Renal pelvis (tissue), 1 donor: ENCODE measurements at regions not wholly inside any gene's neighbourhood (a gene's known extent, or its start where the extent isn't known, plus 50 kb on each side); places are given as distances from the start of the nearest gene placed in this dataset.

Experiments
- DNase-seq: peaks from one replicate; pipeline ENCODE4 v3.0.0-alpha.2; 2013

GRCh38 chr14:80146941-80147340 is 64.4 kb downstream of the DIO2 start:
- DNase-seq, result no peak

- DNase-seq, result no peak
Measured at GRCh38 chr14:80136358-80136757, 74.9 kb downstream of the DIO2 start.

GRCh38 chr14:80135305-80136088 is 75.8 kb downstream of the DIO2 start:
- no peak for DNase-seq

GRCh38 chr14:80134321-80134720 is 77.0 kb downstream of the DIO2 start:
- no peak for DNase-seq

- DNase-seq, result no peak
Measured at GRCh38 chr14:80133457-80133856, 77.8 kb downstream of the DIO2 start.

GRCh38 chr14:80127466-80127865 is 83.8 kb downstream of the DIO2 start:
- no peak for DNase-seq

GRCh38 chr14:80124794-80125193 is 86.5 kb downstream of the DIO2 start:
- no peak for DNase-seq

- no peak for DNase-seq
Measured at GRCh38 chr14:80117876-80118275, 93.4 kb downstream of the DIO2 start.

GRCh38 chr14:80116157-80116556 is 95.1 kb downstream of the DIO2 start:
- DNase-seq, result no peak

GRCh38 chr14:80110721-80111120 is 100.6 kb downstream of the DIO2 start:
- DNase-seq, result peak; percentile 4

- no peak for DNase-seq
Measured at GRCh38 chr14:80109055-80109454, 102.2 kb downstream of the DIO2 start.

GRCh38 chr14:80108430-80108829 is 102.9 kb downstream of the DIO2 start:
- DNase-seq, result no peak

GRCh38 chr14:80105488-80105994 is 105.8 kb downstream of the DIO2 start:
- no peak for DNase-seq

- no peak for DNase-seq
Measured at GRCh38 chr14:80101835-80102234, 109.5 kb downstream of the DIO2 start.

- no peak for DNase-seq
Measured at GRCh38 chr14:80100681-80101080, 110.6 kb downstream of the DIO2 start.

GRCh38 chr14:80095623-80096022 is 115.7 kb downstream of the DIO2 start:
- DNase-seq, result no peak

- DNase-seq, result no peak
Measured at GRCh38 chr14:80087411-80087810, 123.9 kb downstream of the DIO2 start.

- no peak for DNase-seq
Measured at GRCh38 chr14:80084196-80084595, 127.1 kb downstream of the DIO2 start.

- no peak for DNase-seq
Measured at GRCh38 chr14:80080601-80081000, 130.7 kb downstream of the DIO2 start.

GRCh38 chr14:80078501-80078900 is 132.8 kb downstream of the DIO2 start:
- no peak for DNase-seq

- DNase-seq, result no peak
Measured at GRCh38 chr14:80077262-80077661, 134.0 kb downstream of the DIO2 start.

- DNase-seq, result no peak
Measured at GRCh38 chr14:80074900-80075574, 136.3 kb downstream of the DIO2 start.

- DNase-seq, result no peak
Measured at GRCh38 chr14:80059041-80059440, 152.3 kb downstream of the DIO2 start.

GRCh38 chr14:80056497-80056801 is 154.9 kb downstream of the DIO2 start:
- no peak for DNase-seq
